ENCODE measurements at regions not wholly inside any gene's neighbourhood (a gene's known extent, or its start where the extent isn't known, plus 50 kb on each side); places are given as distances from the start of the nearest gene placed in this dataset.
"Not testable (repeated sequence)": the region's sequence is repeated elsewhere in the genome, so short reads cannot be mapped to it uniquely, and the experiment has no call there.

GRCh38 chr13:40363653-40364052 lies 302.8 kb downstream of the FOXO1 start:
- no peak for DNase-seq (ENCODE audit: low spot score)

- DNase-seq (ENCODE audit: low spot score): no peak
These were observed 300.3 kb downstream of the FOXO1 start for GRCh38 chr13:40366119-40366518.

GRCh38 chr13:40368127-40368891 lies 298.1 kb downstream of the FOXO1 start:
- no peak for DNase-seq (ENCODE audit: low spot score)

GRCh38 chr13:40370661-40371060 lies 295.8 kb downstream of the FOXO1 start:
- DNase-seq (ENCODE audit: low spot score): no peak

- no peak for DNase-seq (ENCODE audit: low spot score)
These were observed 294.8 kb downstream of the FOXO1 start for GRCh38 chr13:40371531-40372125.

- not testable (repeated sequence) for DNase-seq (ENCODE audit: low spot score)
These were observed 292.8 kb downstream of the FOXO1 start for GRCh38 chr13:40373608-40374007.

- no peak for DNase-seq (ENCODE audit: low spot score)
These were observed 290.8 kb downstream of the FOXO1 start for GRCh38 chr13:40375489-40376171.

- no peak for DNase-seq (ENCODE audit: low spot score)
These were observed 290.1 kb downstream of the FOXO1 start for GRCh38 chr13:40376296-40376849.

- no peak for DNase-seq (ENCODE audit: low spot score)
These were observed 289.4 kb downstream of the FOXO1 start for GRCh38 chr13:40376867-40377535.

- peak; percentile 65 for DNase-seq (ENCODE audit: low spot score)
These were observed 288.7 kb downstream of the FOXO1 start for GRCh38 chr13:40377783-40378182.

- DNase-seq (ENCODE audit: low spot score): no peak
These were observed 287.2 kb downstream of the FOXO1 start for GRCh38 chr13:40379196-40379595.

- DNase-seq (ENCODE audit: low spot score): no peak
These were observed 286.5 kb downstream of the FOXO1 start for GRCh38 chr13:40379794-40380578.

- DNase-seq (ENCODE audit: low spot score): no peak
These were observed 284.3 kb downstream of the FOXO1 start for GRCh38 chr13:40381935-40382764.

- no peak for DNase-seq (ENCODE audit: low spot score)
These were observed 283.3 kb downstream of the FOXO1 start for GRCh38 chr13:40383132-40383531.

- no peak for DNase-seq (ENCODE audit: low spot score)
These were observed 282.6 kb downstream of the FOXO1 start for GRCh38 chr13:40383885-40384284.

- DNase-seq (ENCODE audit: low spot score): no peak
These were observed 281.2 kb downstream of the FOXO1 start for GRCh38 chr13:40384976-40385857.

- no peak for DNase-seq (ENCODE audit: low spot score)
These were observed 280.6 kb downstream of the FOXO1 start for GRCh38 chr13:40385858-40386180.

GRCh38 chr13:40386586-40386985 lies 279.9 kb downstream of the FOXO1 start:
- no peak for DNase-seq (ENCODE audit: low spot score)

GRCh38 chr13:40387775-40388174 lies 278.7 kb downstream of the FOXO1 start:
- DNase-seq (ENCODE audit: low spot score): no peak

GRCh38 chr13:40388617-40389016 lies 277.8 kb downstream of the FOXO1 start:
- no peak for DNase-seq (ENCODE audit: low spot score)
